Stimulated activated CD8-positive, alpha-beta memory T cell treated with anti-CD3 and anti-CD28 coated beads, Interleukin-12 subunit alpha, Interleukin-12 subunit beta, amount 100 ng/mL, for 1 hour (primary cell): ENCODE measurements at regions not wholly inside any gene's neighbourhood (a gene's known extent, or its start where the extent isn't known, plus 50 kb on each side); places are given as distances from the start of the nearest gene placed in this dataset.

Experiments used
- DNase-seq: peaks from one replicate; pipeline ENCODE4 v3.0.0-alpha.2; 2020; ENCODE audit warnings: low read depth

- DNase-seq, result no peak
Measured at GRCh38 chr2:147500819-147501395, 343.9 kb upstream of the ACVR2A start.

GRCh38 chr2:147500229-147500628 is 344.6 kb upstream of the ACVR2A start:
- no peak for DNase-seq

- DNase-seq, result no peak
Measured at GRCh38 chr2:147499785-147500184, 345.0 kb upstream of the ACVR2A start.

- DNase-seq, result no peak
Measured at GRCh38 chr2:147495734-147496133, 349.1 kb upstream of the ACVR2A start.

- DNase-seq, result no peak
Measured at GRCh38 chr2:147492471-147492870, 352.4 kb upstream of the ACVR2A start.

GRCh38 chr2:147491506-147491905 is 353.3 kb upstream of the ACVR2A start:
- no peak for DNase-seq

GRCh38 chr2:147490401-147491261 is 354.2 kb upstream of the ACVR2A start:
- DNase-seq, result no peak

- no peak for DNase-seq
Measured at GRCh38 chr2:147488472-147488871, 356.4 kb upstream of the ACVR2A start.

GRCh38 chr2:147487978-147488289 is 356.9 kb upstream of the ACVR2A start:
- DNase-seq, result no peak

GRCh38 chr2:147487286-147487977 is 357.4 kb upstream of the ACVR2A start:
- DNase-seq, result no peak

- DNase-seq, result no peak
Measured at GRCh38 chr2:147485210-147485851, 359.5 kb upstream of the ACVR2A start.

GRCh38 chr2:147483911-147484310 is 360.9 kb upstream of the ACVR2A start:
- no peak for DNase-seq

GRCh38 chr2:147482916-147483669 is 361.7 kb upstream of the ACVR2A start:
- no peak for DNase-seq

GRCh38 chr2:147482111-147482895 is 362.5 kb upstream of the ACVR2A start:
- no peak for DNase-seq

GRCh38 chr2:147479358-147479757 is 365.5 kb upstream of the ACVR2A start:
- no peak for DNase-seq

GRCh38 chr2:147473075-147473474 is 371.8 kb upstream of the ACVR2A start:
- no peak for DNase-seq

GRCh38 chr2:147471126-147471525 is 373.7 kb upstream of the ACVR2A start:
- no peak for DNase-seq

GRCh38 chr2:147469471-147469870 is 375.4 kb upstream of the ACVR2A start:
- DNase-seq, result no peak

GRCh38 chr2:147468963-147469362 is 375.9 kb upstream of the ACVR2A start:
- no peak for DNase-seq

GRCh38 chr2:147468349-147468748 is 376.5 kb upstream of the ACVR2A start:
- DNase-seq, result no peak

- no peak for DNase-seq
Measured at GRCh38 chr2:147467441-147467840, 377.4 kb upstream of the ACVR2A start.
